ENCODE measurements at regions not wholly inside any gene's neighbourhood (a gene's known extent, or its start where the extent isn't known, plus 50 kb on each side); places are given as distances from the start of the nearest gene placed in this dataset.

- no peak for DNase-seq
- H2AK5ac ChIP-seq (ENCODE audit: low read depth, low read length), result no peak overlapping the region
Observed at GRCh38 chr12:77615332-77615731, 215.4 kb upstream of the NAV3 start.

More at GRCh38 chr12:77615332-77615731, 215.4 kb upstream of the NAV3 start:
- Histone ChIP-seq H3K14ac (replicated peaks; ENCODE audit: low read depth, low read length) (no peak overlapping the region), H3K23ac (ENCODE audit: low read depth, low read length) (no peak overlapping the region), H3K27me3 (ENCODE audit: control insufficient read depth, insufficient read depth, low read length) (no peaks in the 10 kb centered on the region), H4K20me1 (ENCODE audit: insufficient read depth, low read length) (no peaks in the 10 kb centered on the region), H4K8ac (ENCODE audit: low read depth in 2 of 2, low read length in 2 of 2) (no peak overlapping the region), H3K9me1 (ENCODE audit: insufficient read depth, low read length) (no peaks in the 10 kb centered on the region), H3K4me1 (ENCODE audit: control insufficient read depth, insufficient read depth, low read length) (no peaks in the 10 kb centered on the region), H3K36me3 (ENCODE audit: control insufficient read depth, insufficient read depth, low read length) (no peaks in the 10 kb centered on the region), H3K4me3 (ENCODE audit: insufficient read depth, low read depth, low read length) (no peak overlapping the region), H3K9ac (ENCODE audit: low read depth, low read length) (no peak overlapping the region), H2BK20ac (ENCODE audit: low read depth, low read length) (no peak overlapping the region), H3K56ac (ENCODE audit: extremely low read depth, insufficient read depth, low read length) (no peak overlapping the region), H3K27ac (ENCODE audit: insufficient read depth, low read length) (no peak overlapping the region), H2BK15ac (ENCODE audit: low read depth, low read length) (no peak overlapping the region), H3K9me3 (ENCODE audit: control insufficient read depth, insufficient read depth, low read length) (peaks cover 6% of the 10 kb centered on the region), H4K91ac (ENCODE audit: insufficient read depth, low read depth, low read length) (no peak overlapping the region), H3K18ac (ENCODE audit: low read depth, low read length) (no peak overlapping the region), H2BK120ac (ENCODE audit: low read depth, low read length) (no peak overlapping the region), H2AFZ (replicated peaks; ENCODE audit: low read length, poor library complexity) (no peak overlapping the region), H4K5ac (ENCODE audit: low read depth, low read length) (no peak overlapping the region), H2BK5ac (ENCODE audit: low read depth, low read length, poor library complexity, severe bottlenecking) (no peak overlapping the region), H2AK9ac (replicated peaks; ENCODE audit: low read depth, low read length, poor library complexity) (no peak overlapping the region), H3K4me2 (ENCODE audit: low read depth, low read length) (no peak overlapping the region), H3K79me1 (ENCODE audit: low read depth in 1 of 2, low read length in 2 of 2) (no peaks in the 10 kb centered on the region), H3K4ac (ENCODE audit: low read depth, low read length) (no peak overlapping the region)
- intact Hi-C loops (cut with micrococcal nuclease), result no loop called here
- WGBS, 2 experiments (ENCODE audit: extremely low coverage in 2 of 2, insufficient read length in 1 of 2), result no CpG with 5 or more reads among the region's 2 CpGs
- ChIA-PET POLR2A (ENCODE audit: unreplicated experiment) (no interaction called here), CTCF (interaction anchor here (0.6 to 1.0 kb wide), 3 partner anchors 70 to 1119 kb away, joined by 3 read pairs; no protein-coding TSS in a partner anchor)
- dilution Hi-C loops (cut with HindIII; ENCODE audit: low sequenced_read_pairs, unreplicated experiment), result no loop called here
- TF ChIP-seq RAD21 (IDR thresholded peaks at IDR 0.05; ENCODE audit: low read length) (peak; percentile 40), CHD1 (IDR thresholded peaks at IDR 0.05; ENCODE audit: low read depth, low read length) (no peak), POLR2A (IDR thresholded peaks at IDR 0.05; ENCODE audit: low read depth, low read length) (no peak), MAZ (IDR thresholded peaks at IDR 0.05; ENCODE audit: borderline replicate concordance, low read depth, low read length) (no peak), CTCF (conservative IDR thresholded peaks at IDR 0.05; ENCODE audit: low read depth, low read length) (peak; percentile 36), RCOR1 (IDR thresholded peaks at IDR 0.05; ENCODE audit: insufficient replicate concordance, low read length) (no peak)
- no TSS peak for BruUV-seq (replicated peaks)
- ATAC-seq (ENCODE audit: low read depth), result 0 out of 2 replicates have a peak, but pooled peaks have one; percentile 40
- in situ Hi-C loops (cut with MboI; ENCODE audit: low sequenced_read_pairs), result no loop called here

Measured in IMR-90 (cell line).